ENCODE measurements at regions not wholly inside any gene's neighbourhood (a gene's known extent, or its start where the extent isn't known, plus 50 kb on each side); places are given as distances from the start of the nearest gene placed in this dataset.

- Histone ChIP-seq H3K27me3 (ENCODE audit: control insufficient read depth in 1 of 2, insufficient read depth in 2 of 2, low read length in 2 of 2) (no peaks in the 10 kb centered on the region), H3K4me1 (ENCODE audit: control insufficient read depth, insufficient read depth, low read length) (no peaks in the 10 kb centered on the region), H3K4me3 (ENCODE audit: low read length in 2 of 2) (no peak overlapping the region), H3K9ac (ENCODE audit: low read length in 2 of 2) (no peak overlapping the region), H3K9me3 (ENCODE audit: control insufficient read depth in 2 of 2, low read length in 2 of 2) (no peaks in the 10 kb centered on the region), H3K27ac (ENCODE audit: low read length) (no peak overlapping the region), H3K36me3 (ENCODE audit: control insufficient read depth in 2 of 2, insufficient read depth in 2 of 2, low read length in 2 of 2) (no peaks in the 10 kb centered on the region)
These were observed 533.6 kb downstream of the PTPRC start for GRCh38 chr1:199172171-199173124.

DNA sequence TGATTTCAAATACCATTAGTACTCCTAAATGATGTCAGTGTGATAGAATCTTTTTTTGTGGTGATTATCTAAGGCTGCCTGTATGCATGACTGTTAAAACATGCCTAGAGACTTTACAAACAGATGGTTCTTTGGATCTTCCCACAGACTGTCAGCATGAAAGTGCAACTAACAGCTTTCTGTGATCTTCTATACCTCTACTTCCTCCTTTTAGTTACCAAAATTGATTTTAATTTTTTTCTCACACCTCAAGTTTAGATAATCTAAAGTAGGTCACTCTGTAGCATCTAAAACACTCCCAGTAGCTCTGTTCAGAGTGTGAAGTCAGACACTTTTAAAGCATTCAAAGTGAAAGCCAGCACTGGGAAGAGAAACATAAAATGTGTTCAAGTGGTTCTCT, 534.5 kb downstream of the PTPRC start:
- no peaks in the 10 kb centered on the region for H3K4me1 ChIP-seq (ENCODE audit: control insufficient read depth, insufficient read depth, low read length)
- H3K9ac ChIP-seq (ENCODE audit: low read length in 2 of 2), result no peak overlapping the region
- no peaks in the 10 kb centered on the region for H3K9me3 ChIP-seq (ENCODE audit: control insufficient read depth in 2 of 2, low read length in 2 of 2)
- H3K27ac ChIP-seq (ENCODE audit: low read length), result no peak overlapping the region
- no peaks in the 10 kb centered on the region for H3K36me3 ChIP-seq (ENCODE audit: control insufficient read depth in 2 of 2, insufficient read depth in 2 of 2, low read length in 2 of 2)
- H3K27me3 ChIP-seq (ENCODE audit: control insufficient read depth in 1 of 2, insufficient read depth in 2 of 2, low read length in 2 of 2), result no peaks in the 10 kb centered on the region
- H3K4me3 ChIP-seq (ENCODE audit: low read length in 2 of 2), result no peak overlapping the region

DNA sequence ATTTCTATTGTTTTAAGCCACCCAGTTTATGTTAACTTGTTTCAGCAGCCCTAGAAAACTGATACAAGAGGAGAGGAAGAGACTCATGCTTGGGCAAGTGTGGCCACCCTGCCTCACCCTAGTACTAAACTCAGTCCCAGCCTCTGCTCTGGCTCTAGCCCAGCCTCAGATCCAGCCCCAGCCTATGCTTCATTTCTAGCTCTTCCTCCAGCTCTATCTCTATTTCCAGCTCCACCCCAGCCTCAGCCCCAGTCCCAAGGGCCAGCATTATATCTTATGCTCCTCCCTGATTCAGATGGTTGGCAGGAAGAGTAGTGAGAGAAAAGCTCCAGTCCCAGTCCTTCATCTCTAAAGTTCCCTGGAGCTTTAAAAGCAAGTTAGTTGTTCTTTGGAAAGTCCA, 535.5 kb downstream of the PTPRC start:
- H3K4me1 ChIP-seq (ENCODE audit: control insufficient read depth, insufficient read depth, low read length), result no peaks in the 10 kb centered on the region
- no peak overlapping the region for H3K4me3 ChIP-seq (ENCODE audit: low read length in 2 of 2)
- H3K9ac ChIP-seq (ENCODE audit: low read length in 2 of 2), result no peak overlapping the region
- no peaks in the 10 kb centered on the region for H3K27me3 ChIP-seq (ENCODE audit: control insufficient read depth in 1 of 2, insufficient read depth in 2 of 2, low read length in 2 of 2)
- H3K27ac ChIP-seq (ENCODE audit: low read length), result no peak overlapping the region
- H3K9me3 ChIP-seq (ENCODE audit: control insufficient read depth in 2 of 2, low read length in 2 of 2), result no peaks in the 10 kb centered on the region
- H3K36me3 ChIP-seq (ENCODE audit: control insufficient read depth in 2 of 2, insufficient read depth in 2 of 2, low read length in 2 of 2), result no peaks in the 10 kb centered on the region

DNA sequence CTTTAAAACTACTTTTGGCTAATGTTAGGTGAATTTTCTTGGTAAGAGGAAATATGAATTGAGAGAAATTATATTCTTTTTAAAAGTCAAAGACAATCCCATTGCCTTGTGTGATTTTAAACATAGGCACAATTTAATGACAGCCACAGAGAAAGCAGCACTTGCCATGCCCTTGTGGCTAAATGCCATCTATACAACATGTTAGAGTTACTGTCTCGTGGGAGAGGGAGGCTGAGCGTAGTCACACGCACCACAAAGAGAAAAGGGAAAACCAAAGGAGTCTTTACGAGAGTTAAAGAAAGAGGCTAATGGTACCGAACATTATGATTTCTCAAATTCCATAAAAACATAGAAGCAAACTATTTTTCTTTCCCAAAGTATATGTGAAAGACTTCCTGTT, 537.9 kb downstream of the PTPRC start:
- Histone ChIP-seq H3K9me3 (ENCODE audit: control insufficient read depth in 2 of 2, low read length in 2 of 2) (no peaks in the 10 kb centered on the region), H3K4me1 (ENCODE audit: control insufficient read depth, insufficient read depth, low read length) (no peaks in the 10 kb centered on the region), H3K4me3 (ENCODE audit: low read length in 2 of 2) (no peak overlapping the region), H3K36me3 (ENCODE audit: control insufficient read depth in 2 of 2, insufficient read depth in 2 of 2, low read length in 2 of 2) (no peaks in the 10 kb centered on the region), H3K27me3 (ENCODE audit: control insufficient read depth in 1 of 2, insufficient read depth in 2 of 2, low read length in 2 of 2) (no peaks in the 10 kb centered on the region), H3K27ac (ENCODE audit: low read length) (no peak overlapping the region), H3K9ac (ENCODE audit: low read length in 2 of 2) (no peak overlapping the region)

- no peaks in the 10 kb centered on the region for H3K27me3 ChIP-seq (ENCODE audit: control insufficient read depth in 1 of 2, insufficient read depth in 2 of 2, low read length in 2 of 2)
- H3K9me3 ChIP-seq (ENCODE audit: control insufficient read depth in 2 of 2, low read length in 2 of 2), result no peaks in the 10 kb centered on the region
- H3K4me3 ChIP-seq (ENCODE audit: low read length in 2 of 2), result no peak overlapping the region
- no peak overlapping the region for H3K27ac ChIP-seq (ENCODE audit: low read length)
- H3K4me1 ChIP-seq (ENCODE audit: control insufficient read depth, insufficient read depth, low read length), result no peaks in the 10 kb centered on the region
- H3K36me3 ChIP-seq (ENCODE audit: control insufficient read depth in 2 of 2, insufficient read depth in 2 of 2, low read length in 2 of 2), result no peaks in the 10 kb centered on the region
- no peak overlapping the region for H3K9ac ChIP-seq (ENCODE audit: low read length in 2 of 2)
These were observed 538.4 kb downstream of the PTPRC start for GRCh38 chr1:199177241-199177640.

GRCh38 chr1:199178646-199179045, 539.8 kb downstream of the PTPRC start:
- no peaks in the 10 kb centered on the region for H3K36me3 ChIP-seq (ENCODE audit: control insufficient read depth in 2 of 2, insufficient read depth in 2 of 2, low read length in 2 of 2)

DNA sequence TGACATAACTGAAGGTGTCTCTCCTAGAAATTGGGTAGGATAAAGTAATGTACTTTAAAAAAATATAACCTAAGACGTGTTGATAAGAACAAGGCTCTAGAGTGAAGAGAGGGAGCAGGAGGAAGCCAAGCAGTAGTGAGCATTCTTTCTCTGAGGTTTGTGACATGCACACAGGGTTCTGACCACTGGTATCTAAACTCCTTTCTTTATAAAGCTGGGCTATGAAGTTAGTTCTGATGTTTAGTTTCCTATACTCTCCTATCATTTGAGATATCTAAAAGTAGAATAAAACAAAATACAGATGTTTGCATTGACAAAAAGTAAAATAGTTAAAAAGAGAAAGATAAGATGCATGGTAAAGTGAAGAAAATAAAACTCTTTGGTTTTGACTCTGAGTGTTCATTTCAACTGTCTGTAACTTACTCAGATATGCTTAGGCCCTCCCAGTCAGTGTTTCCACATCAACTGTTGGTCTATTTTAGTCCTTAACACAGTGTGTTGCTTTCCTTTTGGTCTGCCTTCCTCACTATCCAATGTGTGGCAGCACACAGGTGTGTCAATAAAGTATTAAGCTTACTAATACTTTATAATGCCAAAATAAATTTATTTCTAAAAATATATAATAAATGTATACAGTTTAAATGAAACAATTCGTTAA, 543.5 kb downstream of the PTPRC start:
- Histone ChIP-seq H3K4me1 (ENCODE audit: control insufficient read depth, insufficient read depth, low read length) (no peaks in the 10 kb centered on the region), H3K36me3 (ENCODE audit: control insufficient read depth in 2 of 2, insufficient read depth in 2 of 2, low read length in 2 of 2) (no peaks in the 10 kb centered on the region), H3K9me3 (ENCODE audit: control insufficient read depth in 2 of 2, low read length in 2 of 2) (no peaks in the 10 kb centered on the region), H3K4me3 (ENCODE audit: low read length in 2 of 2) (no peak overlapping the region), H3K27me3 (ENCODE audit: control insufficient read depth in 1 of 2, insufficient read depth in 2 of 2, low read length in 2 of 2) (no peaks in the 10 kb centered on the region), H3K9ac (ENCODE audit: low read length in 2 of 2) (no peak overlapping the region), H3K27ac (ENCODE audit: low read length) (no peak overlapping the region)

More at GRCh38 chr1:199178646-199179045, 539.8 kb downstream of the PTPRC start:
- H3K9me3 ChIP-seq (ENCODE audit: control insufficient read depth in 2 of 2, low read length in 2 of 2), result no peaks in the 10 kb centered on the region
- H3K9ac ChIP-seq (ENCODE audit: low read length in 2 of 2), result no peak overlapping the region
- no peak overlapping the region for H3K4me3 ChIP-seq (ENCODE audit: low read length in 2 of 2)
- H3K27me3 ChIP-seq (ENCODE audit: control insufficient read depth in 1 of 2, insufficient read depth in 2 of 2, low read length in 2 of 2), result no peaks in the 10 kb centered on the region
- H3K27ac ChIP-seq (ENCODE audit: low read length), result no peak overlapping the region
- H3K4me1 ChIP-seq (ENCODE audit: control insufficient read depth, insufficient read depth, low read length), result no peaks in the 10 kb centered on the region

DNA sequence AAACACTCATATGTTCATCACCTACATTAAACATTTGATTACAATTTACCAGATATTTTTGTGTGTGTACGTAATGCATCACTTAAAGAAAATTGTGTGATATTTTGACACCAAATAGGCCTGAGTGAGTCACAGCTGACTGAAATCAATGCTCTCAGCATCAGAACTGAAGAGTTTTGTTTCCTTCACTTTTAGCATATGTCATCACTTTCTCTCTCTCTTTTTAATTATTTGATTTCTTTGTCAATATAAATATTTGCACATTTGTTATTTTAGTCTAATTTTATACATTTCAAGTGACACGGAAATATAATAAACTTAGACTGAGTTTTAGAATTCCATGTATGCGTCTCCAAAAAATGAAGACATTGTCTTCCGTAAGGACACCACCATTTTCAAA, 545.3 kb downstream of the PTPRC start:
- no peaks in the 10 kb centered on the region for H3K27me3 ChIP-seq (ENCODE audit: control insufficient read depth in 1 of 2, insufficient read depth in 2 of 2, low read length in 2 of 2)

GRCh38 chr1:199194862-199195261, 556.0 kb downstream of the PTPRC start:
- Histone ChIP-seq H3K36me3 (ENCODE audit: control insufficient read depth in 2 of 2, insufficient read depth in 2 of 2, low read length in 2 of 2) (no peaks in the 10 kb centered on the region), H3K4me3 (ENCODE audit: low read length in 2 of 2) (no peak overlapping the region), H3K9ac (ENCODE audit: low read length in 2 of 2) (no peak overlapping the region), H3K9me3 (ENCODE audit: control insufficient read depth in 2 of 2, low read length in 2 of 2) (no peaks in the 10 kb centered on the region), H3K4me1 (ENCODE audit: control insufficient read depth, insufficient read depth, low read length) (no peaks in the 10 kb centered on the region), H3K27ac (ENCODE audit: low read length) (no peak overlapping the region), H3K27me3 (ENCODE audit: control insufficient read depth in 1 of 2, insufficient read depth in 2 of 2, low read length in 2 of 2) (no peaks in the 10 kb centered on the region)

More for the DNA sequence above, 545.3 kb downstream of the PTPRC start:
- no peak overlapping the region for H3K9ac ChIP-seq (ENCODE audit: low read length in 2 of 2)
- no peak overlapping the region for H3K4me3 ChIP-seq (ENCODE audit: low read length in 2 of 2)
- H3K9me3 ChIP-seq (ENCODE audit: control insufficient read depth in 2 of 2, low read length in 2 of 2), result no peaks in the 10 kb centered on the region
- no peaks in the 10 kb centered on the region for H3K4me1 ChIP-seq (ENCODE audit: control insufficient read depth, insufficient read depth, low read length)
- no peaks in the 10 kb centered on the region for H3K36me3 ChIP-seq (ENCODE audit: control insufficient read depth in 2 of 2, insufficient read depth in 2 of 2, low read length in 2 of 2)
- H3K27ac ChIP-seq (ENCODE audit: low read length), result no peak overlapping the region

GRCh38 chr1:199197695-199198094, 558.9 kb downstream of the PTPRC start:
- no peak overlapping the region for H3K4me3 ChIP-seq (ENCODE audit: low read length in 2 of 2)
- H3K9me3 ChIP-seq (ENCODE audit: control insufficient read depth in 2 of 2, low read length in 2 of 2), result no peaks in the 10 kb centered on the region
- H3K36me3 ChIP-seq (ENCODE audit: control insufficient read depth in 2 of 2, insufficient read depth in 2 of 2, low read length in 2 of 2), result no peaks in the 10 kb centered on the region
- H3K27ac ChIP-seq (ENCODE audit: low read length), result no peak overlapping the region
- H3K27me3 ChIP-seq (ENCODE audit: control insufficient read depth in 1 of 2, insufficient read depth in 2 of 2, low read length in 2 of 2), result no peaks in the 10 kb centered on the region
- no peak overlapping the region for H3K9ac ChIP-seq (ENCODE audit: low read length in 2 of 2)
- no peaks in the 10 kb centered on the region for H3K4me1 ChIP-seq (ENCODE audit: control insufficient read depth, insufficient read depth, low read length)

- H3K36me3 ChIP-seq (ENCODE audit: control insufficient read depth in 2 of 2, insufficient read depth in 2 of 2, low read length in 2 of 2), result no peaks in the 10 kb centered on the region
- no peaks in the 10 kb centered on the region for H3K9me3 ChIP-seq (ENCODE audit: control insufficient read depth in 2 of 2, low read length in 2 of 2)
- H3K27me3 ChIP-seq (ENCODE audit: control insufficient read depth in 1 of 2, insufficient read depth in 2 of 2, low read length in 2 of 2), result no peaks in the 10 kb centered on the region
- no peak overlapping the region for H3K9ac ChIP-seq (ENCODE audit: low read length in 2 of 2)
- no peak overlapping the region for H3K27ac ChIP-seq (ENCODE audit: low read length)
- no peak overlapping the region for H3K4me3 ChIP-seq (ENCODE audit: low read length in 2 of 2)
- H3K4me1 ChIP-seq (ENCODE audit: control insufficient read depth, insufficient read depth, low read length), result no peaks in the 10 kb centered on the region
These were observed 563.5 kb downstream of the PTPRC start for GRCh38 chr1:199202331-199202730.

Measured in stomach smooth muscle (tissue), 2 donors.